Osteoblast (primary cell): ENCODE measurements at regions not wholly inside any gene's neighbourhood (a gene's known extent, or its start where the extent isn't known, plus 50 kb on each side); places are given as distances from the start of the nearest gene placed in this dataset.

ENCODE experiments used
- DNase-seq: peaks from one replicate; pipeline ENCODE4 v3.0.0; 2011; ENCODE audit warnings: low spot score, mixed read lengths; ENCODE audit not compliant: insufficient read length; ENCODE audit errors: missing footprints
- H2AFZ ChIP-seq: 2 replicates; pipeline ENCODE4 v1.6.0; 2011; ENCODE audit warnings: mild to moderate bottlenecking, low read length
- H3K27ac ChIP-seq: 2 replicates; pipeline ENCODE4 v1.5.1; 2011; ENCODE audit warnings: mild to moderate bottlenecking, low read depth, low read length, moderate library complexity
- H3K27me3 ChIP-seq: 2 replicates; pipeline ENCODE4 v1.6.0; 2012; ENCODE audit warnings: mild to moderate bottlenecking, control low read depth, inconsistent platforms, low read length, moderate library complexity; ENCODE audit not compliant: insufficient read depth
- H3K36me3 ChIP-seq: 2 replicates; pipeline ENCODE4 v1.5.1; 2011; ENCODE audit warnings: mild to moderate bottlenecking, low read length, control low read depth, moderate library complexity; ENCODE audit not compliant: insufficient read depth
- H3K4me1 ChIP-seq: 2 replicates; pipeline ENCODE4 v1.5.1; 2011; ENCODE audit warnings: mild to moderate bottlenecking, low read length, control low read depth, moderate library complexity; ENCODE audit not compliant: insufficient read depth
- H3K4me2 ChIP-seq: 2 replicates; pipeline ENCODE4 v1.6.0; 2011; ENCODE audit warnings: mild to moderate bottlenecking, low read length; ENCODE audit not compliant: insufficient read depth
- H3K4me3 ChIP-seq: fragments of 200-600 bp; sonication (generic); 3 replicates; pipeline ENCODE4 v1.5.1; 2012; ENCODE audit warnings: mild to moderate bottlenecking, low read length, inconsistent platforms; ENCODE audit not compliant: insufficient read depth
- H3K79me2 ChIP-seq: 2 replicates; pipeline ENCODE4 v1.6.0; 2012; ENCODE audit warnings: mild to moderate bottlenecking, low read length, control low read depth, inconsistent platforms; ENCODE audit not compliant: insufficient read depth
- H3K9me3 ChIP-seq: 2 replicates; pipeline ENCODE4 v1.5.1; 2011; ENCODE audit warnings: low read depth, low read length, control low read depth
- H4K20me1 ChIP-seq: 2 replicates; pipeline ENCODE4 v1.6.0; 2012; ENCODE audit warnings: mild to moderate bottlenecking, low read length, control low read depth; ENCODE audit not compliant: insufficient read depth
- TF ChIP-seq, protein P1 (sequence below): IDR thresholded peaks from 2 replicates; pipeline ENCODE4 v1.5.1; 2011; ENCODE audit warnings: mild to moderate bottlenecking, low read depth, low read length, moderate library complexity; ENCODE audit errors: extremely low read depth

DNA sequence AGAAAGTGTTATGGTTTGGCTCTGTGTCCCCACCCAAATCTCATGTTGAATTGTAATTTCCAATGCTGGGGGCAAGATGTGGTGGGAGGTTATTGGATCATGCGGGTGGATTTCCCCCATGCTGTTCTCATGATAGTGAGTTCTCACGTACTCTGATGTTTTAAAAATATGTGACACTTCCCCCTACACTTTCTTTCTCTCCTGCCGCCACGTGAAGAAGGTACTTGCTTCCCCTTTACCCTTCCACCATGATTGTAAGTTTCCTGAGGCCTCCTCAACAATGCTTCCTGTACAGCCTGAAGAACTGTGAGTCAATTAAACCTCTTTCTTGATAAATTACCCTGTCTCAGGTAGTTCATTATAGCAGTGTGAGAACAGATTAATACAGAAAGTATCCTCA lies 150.8 kb downstream of the TMEM200A start:
- Histone ChIP-seq H3K27ac (no peak overlapping the region), H3K4me2 (no peak overlapping the region), H3K36me3 (no peaks in the 10 kb centered on the region), H4K20me1 (no peaks in the 10 kb centered on the region), H3K79me2 (no peaks in the 10 kb centered on the region), H3K4me3 (no peak overlapping the region), H2AFZ (no peak overlapping the region), H3K27me3 (no peaks in the 10 kb centered on the region), H3K4me1 (peaks cover 8% of the 10 kb centered on the region), H3K9me3 (no peaks in the 10 kb centered on the region)
- TF ChIP-seq, protein P1, sequence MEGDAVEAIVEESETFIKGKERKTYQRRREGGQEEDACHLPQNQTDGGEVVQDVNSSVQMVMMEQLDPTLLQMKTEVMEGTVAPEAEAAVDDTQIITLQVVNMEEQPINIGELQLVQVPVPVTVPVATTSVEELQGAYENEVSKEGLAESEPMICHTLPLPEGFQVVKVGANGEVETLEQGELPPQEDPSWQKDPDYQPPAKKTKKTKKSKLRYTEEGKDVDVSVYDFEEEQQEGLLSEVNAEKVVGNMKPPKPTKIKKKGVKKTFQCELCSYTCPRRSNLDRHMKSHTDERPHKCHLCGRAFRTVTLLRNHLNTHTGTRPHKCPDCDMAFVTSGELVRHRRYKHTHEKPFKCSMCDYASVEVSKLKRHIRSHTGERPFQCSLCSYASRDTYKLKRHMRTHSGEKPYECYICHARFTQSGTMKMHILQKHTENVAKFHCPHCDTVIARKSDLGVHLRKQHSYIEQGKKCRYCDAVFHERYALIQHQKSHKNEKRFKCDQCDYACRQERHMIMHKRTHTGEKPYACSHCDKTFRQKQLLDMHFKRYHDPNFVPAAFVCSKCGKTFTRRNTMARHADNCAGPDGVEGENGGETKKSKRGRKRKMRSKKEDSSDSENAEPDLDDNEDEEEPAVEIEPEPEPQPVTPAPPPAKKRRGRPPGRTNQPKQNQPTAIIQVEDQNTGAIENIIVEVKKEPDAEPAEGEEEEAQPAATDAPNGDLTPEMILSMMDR, result no peak
- no peak for DNase-seq

DNA sequence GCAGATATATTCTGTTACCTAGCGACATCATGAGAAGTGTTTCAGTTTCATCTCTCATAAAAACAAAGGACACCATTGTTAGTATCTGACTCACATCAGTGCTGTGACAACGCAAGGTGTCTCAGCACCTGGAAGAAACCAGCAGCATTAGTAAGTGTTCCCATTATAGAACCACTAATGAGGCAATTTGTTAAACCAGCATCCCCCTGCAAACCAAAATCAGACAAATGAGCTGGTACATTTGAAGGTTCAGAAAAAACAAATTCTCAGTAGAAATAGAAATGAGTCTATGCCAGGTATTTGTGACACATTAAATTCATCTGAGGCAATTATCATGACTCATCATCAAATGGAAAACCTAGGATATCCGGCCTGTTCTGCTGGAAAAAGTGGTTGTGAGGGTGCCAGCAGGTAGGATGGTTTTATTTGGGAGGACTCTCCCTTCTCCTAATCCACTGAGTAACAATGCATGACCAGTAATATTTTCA lies 151.7 kb downstream of the TMEM200A start:
- Histone ChIP-seq H4K20me1 (no peaks in the 10 kb centered on the region), H3K4me2 (no peak overlapping the region), H2AFZ (no peak overlapping the region), H3K4me1 (peaks cover 8% of the 10 kb centered on the region), H3K36me3 (no peaks in the 10 kb centered on the region), H3K27me3 (no peaks in the 10 kb centered on the region), H3K27ac (no peak overlapping the region), H3K79me2 (no peaks in the 10 kb centered on the region), H3K4me3 (no peak overlapping the region), H3K9me3 (no peaks in the 10 kb centered on the region)
- TF ChIP-seq, protein P1, result no peak
- DNase-seq, result peak; percentile 5

DNA sequence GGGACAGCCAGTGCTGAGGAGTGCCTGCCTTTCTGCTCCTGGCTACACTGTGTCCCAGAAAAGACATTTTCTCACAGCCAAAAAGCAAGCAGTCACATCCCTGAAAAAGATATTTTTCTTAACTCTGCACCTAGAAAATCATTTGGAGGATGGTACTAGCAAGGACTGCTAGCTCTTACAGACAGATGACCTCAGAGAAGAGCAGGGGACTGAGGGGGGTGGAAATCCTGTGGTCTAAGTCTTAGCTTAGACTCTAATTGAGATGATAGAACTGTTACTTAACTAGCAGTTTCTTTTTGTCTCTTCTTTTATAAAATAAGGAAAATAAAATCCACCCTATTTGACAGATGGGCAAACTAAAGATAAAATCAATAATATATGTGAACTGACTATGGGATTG lies 152.8 kb downstream of the TMEM200A start:
- Histone ChIP-seq H3K4me3 (no peak overlapping the region), H3K9me3 (no peaks in the 10 kb centered on the region), H4K20me1 (no peaks in the 10 kb centered on the region), H3K4me1 (peaks cover 8% of the 10 kb centered on the region), H3K27me3 (no peaks in the 10 kb centered on the region), H3K79me2 (no peaks in the 10 kb centered on the region), H3K27ac (no peak overlapping the region), H3K4me2 (no peak overlapping the region), H2AFZ (peak overlapping the region; percentile 30), H3K36me3 (no peaks in the 10 kb centered on the region)
- DNase-seq, result no peak
- TF ChIP-seq, protein P1, result no peak

DNA sequence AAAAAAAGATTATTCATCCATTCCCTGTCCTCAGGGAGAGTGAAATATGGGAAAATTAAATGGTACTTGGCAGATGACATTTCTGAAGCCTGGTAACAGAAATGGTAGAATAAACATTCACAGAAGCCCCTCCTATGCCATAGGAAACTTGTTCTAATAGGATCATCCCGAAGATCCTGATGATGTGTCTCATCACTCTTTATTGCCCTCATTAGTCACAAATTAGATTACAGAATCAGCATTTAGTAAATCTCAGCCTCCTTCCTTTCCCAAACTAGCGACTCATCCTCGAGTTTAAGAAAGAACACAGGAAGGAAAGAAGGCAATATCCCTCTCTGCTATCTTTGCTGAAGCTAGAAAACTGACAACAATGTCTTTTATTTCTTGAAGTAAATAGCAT lies 154.4 kb downstream of the TMEM200A start:
- peaks cover 5% of the 10 kb centered on the region for H3K4me1 ChIP-seq
- H3K4me2 ChIP-seq, result no peak overlapping the region
- no peaks in the 10 kb centered on the region for H3K9me3 ChIP-seq
- no peak overlapping the region for H2AFZ ChIP-seq
- no peak overlapping the region for H3K4me3 ChIP-seq
- H4K20me1 ChIP-seq, result no peaks in the 10 kb centered on the region
- H3K27ac ChIP-seq, result no peak overlapping the region
- H3K79me2 ChIP-seq, result no peaks in the 10 kb centered on the region
- H3K27me3 ChIP-seq, result no peaks in the 10 kb centered on the region
- peak; percentile 69 for DNase-seq
- TF ChIP-seq, protein P1, result no peak
- H3K36me3 ChIP-seq, result no peaks in the 10 kb centered on the region
